Transverse colon (tissue), 4 donors: ENCODE measurements at regions not wholly inside any gene's neighbourhood (a gene's known extent, or its start where the extent isn't known, plus 50 kb on each side); places are given as distances from the start of the nearest gene placed in this dataset.

Source experiments
- DNase-seq: peaks from one replicate; pipeline ENCODE4 v3.0.0-alpha.2; 2019
- H3K27ac ChIP-seq, 4 donors: fragments of 200-600 bp; sonication (generic); 2 replicates each; pipeline ENCODE4 v1.5.1; 2016 to 2018; ENCODE audit warnings: inconsistent platforms in 4 of 4
- H3K27me3 ChIP-seq: fragments of 200-600 bp; sonication (generic); 2 replicates; pipeline ENCODE4 v1.5.1; 2017; ENCODE audit warnings: inconsistent platforms
- H3K36me3 ChIP-seq, 4 donors: fragments of 200-600 bp; sonication (generic); 2 replicates each; pipeline ENCODE4 v1.5.1; 2017 to 2019; ENCODE audit warnings: inconsistent platforms in 4 of 4
- H3K4me1 ChIP-seq, 4 donors: fragments of 200-600 bp; sonication (generic); 2 replicates each; pipeline ENCODE4 v1.5.1; 2017 to 2020; ENCODE audit warnings: inconsistent platforms in 4 of 4
- H3K4me3 ChIP-seq, 4 donors: fragments of 200-600 bp; sonication (generic); 1 replicate in 1 of 4; 2 replicates in 3 of 4; pipeline versions ENCODE4 v1.5.1 to v1.6.1; 2017 to 2019; ENCODE audit warnings: inconsistent platforms in 4 of 4
- H3K9me3 ChIP-seq, 2 donors: fragments of 200-600 bp; sonication (generic); 2 replicates each; pipeline ENCODE4 v1.5.1; 2017 to 2019; ENCODE audit warnings: inconsistent platforms in 2 of 2
- CTCF ChIP-seq, 5 experiments: fragments of 200-600 bp in 3 of 5; fragments of 450-650 bp in 2 of 5; sonication (generic) in 3 of 5; IDR thresholded peaks; 1 replicate in 2 of 5; 2 replicates in 3 of 5; pipeline ENCODE4 v1.5.1; 2016 to 2017; ENCODE audit warnings: antibody characterized with exemption in 5 of 5, inconsistent platforms in 3 of 5, mild to moderate bottlenecking in 2 of 5, moderate library complexity in 1 of 5
- EP300 ChIP-seq: sonication (generic); formaldehyde crosslinking; IDR thresholded peaks from one replicate; pipeline ENCODE4 v1.6.1; 2017; ENCODE audit warnings: antibody characterized with exemption, low read depth
- POLR2A ChIP-seq: fragments of 450-650 bp; IDR thresholded peaks from one replicate; pipeline ENCODE4 v1.6.1; 2016; ENCODE audit warnings: antibody characterized with exemption, mild to moderate bottlenecking, moderate library complexity
- POLR2AphosphoS5 ChIP-seq, 3 donors: sonication (generic); formaldehyde crosslinking; IDR thresholded peaks; one replicate each; pipeline ENCODE4 v1.6.1; 2016; ENCODE audit warnings: antibody characterized with exemption in 3 of 3
- WGBS, 2 donors: methylation state at CpG; one replicate each; pipeline ENCODE4 v1.1.5; 2018; ENCODE audit warnings: low coverage in 1 of 2; 5-methylcytosine and 5-hydroxymethylcytosine counted together
- in situ Hi-C, 4 donors: fragments of 200-750 bp; cut with MboI; loops; one replicate each; pipeline versions ENCODE4 v1.15.0 to v1.15.1; 2017; ENCODE audit warnings: low sequenced_read_pairs in 3 of 4, low pct_ligation_motif_present in 1 of 4, low pct_unique_long_range_greater_than_20kb in 1 of 4
- intact Hi-C: fragments of 100-400 bp; cut with DNase I; formaldehyde crosslinking; loops from one replicate; pipeline ENCODE4 v1.15.1; 2023; ENCODE audit warnings: low total_unique reads

- Histone ChIP-seq H3K4me1 (no peaks in the 10 kb centered on the region), H3K27me3 (no peaks in the 10 kb centered on the region), H3K4me3 (no peak overlapping the region), H3K27ac (no peak overlapping the region), H3K9me3 (no peaks in the 10 kb centered on the region), H3K36me3 (no peaks in the 10 kb centered on the region)
- intact Hi-C loops (no loop called here), in situ Hi-C loops (no loop called here)
- DNase-seq = no peak
- 92 to 100% methylated on average over 1 of the region's 1 CpG for WGBS, 2 donors
- TF ChIP-seq CTCF (IDR thresholded peaks at IDR 0.05) = no peak
- TF ChIP-seq POLR2A = no peak
- no peak for TF ChIP-seq POLR2AphosphoS5 (IDR thresholded peaks at IDR 0.05)
- TF ChIP-seq EP300 = no peak
Measured at GRCh38 chr5:74135033-74135432, 505.5 kb downstream of the ENC1 start.

- in situ Hi-C loops = no loop called here
- WGBS, 2 donors = 94 to 95% methylated on average over 3 to 4 of the region's 4 CpGs
- TF ChIP-seq POLR2A = no peak
Measured at GRCh38 chr5:74132485-74132884, 506.5 kb downstream of the ARHGEF28 start.

GRCh38 chr5:74131250-74131649 is 505.3 kb downstream of the ARHGEF28 start:
- Histone ChIP-seq H3K9me3 (no peaks in the 10 kb centered on the region), H3K36me3 (no peaks in the 10 kb centered on the region), H3K27me3 (no peaks in the 10 kb centered on the region), H3K27ac (no peak overlapping the region), H3K4me3 (no peak overlapping the region), H3K4me1 (peaks cover 0 to 8% (median 4%) of the 10 kb centered on the region in 4 donors)
- TF ChIP-seq POLR2AphosphoS5 (IDR thresholded peaks at IDR 0.05) = no peak
- no peak for TF ChIP-seq POLR2A
- no peak for TF ChIP-seq CTCF (IDR thresholded peaks at IDR 0.05)
- TF ChIP-seq EP300 = no peak
- intact Hi-C loops (no loop called here), in situ Hi-C loops (no loop called here)
- DNase-seq = no peak
- WGBS, 2 donors = 83 to 86% methylated on average over 2 of the region's 2 CpGs

More at GRCh38 chr5:74132485-74132884, 506.5 kb downstream of the ARHGEF28 start:
- Histone ChIP-seq H3K4me3 (no peak overlapping the region), H3K4me1 (peaks cover 0 to 8% (median 4%) of the 10 kb centered on the region in 4 donors), H3K36me3 (no peaks in the 10 kb centered on the region), H3K9me3 (no peaks in the 10 kb centered on the region), H3K27me3 (no peaks in the 10 kb centered on the region), H3K27ac (no peak overlapping the region)
- no peak for DNase-seq
- intact Hi-C loops = no loop called here

GRCh38 chr5:74130155-74130897 is 504.3 kb downstream of the ARHGEF28 start:
- Histone ChIP-seq H3K36me3 (no peaks in the 10 kb centered on the region), H3K27me3 (no peaks in the 10 kb centered on the region), H3K4me3 (no peak overlapping the region), H3K9me3 (no peaks in the 10 kb centered on the region), H3K4me1 (peaks cover 0 to 8% (median 4%) of the 10 kb centered on the region in 4 donors), H3K27ac (no peak overlapping the region)
- in situ Hi-C loops (no loop called here), intact Hi-C loops (no loop called here)
- DNase-seq = no peak
- TF ChIP-seq CTCF (IDR thresholded peaks at IDR 0.05) (no peak), POLR2AphosphoS5 (IDR thresholded peaks at IDR 0.05) (no peak)
- 89% methylated on average over 6 to 15 of the region's 15 CpGs for WGBS, 2 donors
